ENCODE measurements at regions not wholly inside any gene's neighbourhood (a gene's known extent, or its start where the extent isn't known, plus 50 kb on each side); places are given as distances from the start of the nearest gene placed in this dataset.
"Not testable (repeated sequence)": the region's sequence is repeated elsewhere in the genome, so short reads cannot be mapped to it uniquely, and the experiment has no call there.

GRCh38 chr18:39302481-39302880 lies 1736.9 kb upstream of the CELF4 start:
- no peak for DNase-seq

GRCh38 chr18:39299152-39299551 lies 1733.6 kb upstream of the CELF4 start:
- no peak for DNase-seq

- no peak for DNase-seq
These were observed 1731.6 kb upstream of the CELF4 start for GRCh38 chr18:39297225-39297624.

- no peak for DNase-seq
These were observed 1730.8 kb upstream of the CELF4 start for GRCh38 chr18:39296293-39296888.

- no peak for DNase-seq
These were observed 1711.2 kb upstream of the CELF4 start for GRCh38 chr18:39276764-39277163.

- DNase-seq, result no peak
These were observed 1708.9 kb upstream of the CELF4 start for GRCh38 chr18:39274535-39274934.

GRCh38 chr18:39272230-39272629 lies 1706.6 kb upstream of the CELF4 start:
- no peak for DNase-seq

GRCh38 chr18:39271654-39272053 lies 1706.1 kb upstream of the CELF4 start:
- no peak for DNase-seq

- DNase-seq, result peak; percentile 12
These were observed 1695.0 kb upstream of the CELF4 start for GRCh38 chr18:39260565-39260964.

GRCh38 chr18:39259736-39260135 lies 1694.1 kb upstream of the CELF4 start:
- DNase-seq, result no peak

- no peak for DNase-seq
These were observed 1678.6 kb upstream of the CELF4 start for GRCh38 chr18:39244242-39244641.

GRCh38 chr18:39241534-39241933 lies 1675.9 kb upstream of the CELF4 start:
- peak; percentile 45 for DNase-seq

GRCh38 chr18:39238981-39239660 lies 1673.5 kb upstream of the CELF4 start:
- no peak for DNase-seq

GRCh38 chr18:39235118-39235719 lies 1669.6 kb upstream of the CELF4 start:
- DNase-seq, result no peak

- DNase-seq, result peak; percentile 31
These were observed 1667.3 kb upstream of the CELF4 start for GRCh38 chr18:39232937-39233336.

- DNase-seq, result peak; percentile 28
These were observed 1666.9 kb upstream of the CELF4 start for GRCh38 chr18:39232490-39232889.

- no peak for DNase-seq
These were observed 1664.6 kb upstream of the CELF4 start for GRCh38 chr18:39230086-39230803.

- DNase-seq, result not testable (repeated sequence)
These were observed 1662.2 kb upstream of the CELF4 start for GRCh38 chr18:39227769-39228168.

- DNase-seq, result no peak
These were observed 1659.8 kb upstream of the CELF4 start for GRCh38 chr18:39225373-39225772.

- DNase-seq, result no peak
These were observed 1657.7 kb upstream of the CELF4 start for GRCh38 chr18:39223283-39223682.

- DNase-seq, result peak; percentile 93
These were observed 1650.3 kb upstream of the CELF4 start for GRCh38 chr18:39215920-39216319.

GRCh38 chr18:39211461-39211860 lies 1645.9 kb upstream of the CELF4 start:
- DNase-seq, result no peak

- no peak for DNase-seq
These were observed 1643.6 kb upstream of the CELF4 start for GRCh38 chr18:39209173-39209572.

GRCh38 chr18:39208729-39209128 lies 1643.1 kb upstream of the CELF4 start:
- DNase-seq, result no peak

Data from NCI-H146 (cell line).